CD4-positive, alpha-beta T cell (primary cell): ENCODE measurements at regions not wholly inside any gene's neighbourhood (a gene's known extent, or its start where the extent isn't known, plus 50 kb on each side); places are given as distances from the start of the nearest gene placed in this dataset.

Experiments used
- ATAC-seq: fragments of 200-7000 bp; cut with Tn5 transposase; one replicate; pipeline ENCODE4 v1.10.0; 2022; ENCODE audit warnings: mild to moderate bottlenecking; ENCODE audit not compliant: poor library complexity
- CTCF ChIA-PET: fragments of 350-600 bp; sonication (Branson Sonifier 250); formaldehyde crosslinking; loops from one replicate; lab custom pipeline; 2021; ENCODE audit warnings: antibody characterized with exemption, inconsistent platforms; lab: Charles Lee
- POLR2A ChIA-PET: fragments of 350-600 bp; sonication (Branson Sonifier 250); formaldehyde crosslinking; loops from one replicate; lab custom pipeline; 2021; ENCODE audit warnings: antibody characterized with exemption, inconsistent platforms; lab: Charles Lee
- DNase-seq, 14 experiments: peaks; one replicate each; pipeline ENCODE4 v3.0.0-alpha.2; 2013 to 2020; ENCODE audit warnings: mixed read lengths in 2 of 14
- H3K27ac ChIP-seq, 2 donors: one replicate each; pipeline versions ENCODE4 v1.5.1 to v1.7.0; 2013; ENCODE audit warnings: low read length in 2 of 2, low read depth in 1 of 2, mild to moderate bottlenecking in 1 of 2
- H3K27me3 ChIP-seq, 2 experiments: 1 replicate in 1 of 2; 2 replicates in 1 of 2; pipeline versions ENCODE4 v1.6.1 to v1.7.0; 2013; ENCODE audit warnings: low read length in 2 of 2, control low read depth in 1 of 2, mild to moderate bottlenecking in 1 of 2, moderate library complexity in 1 of 2; ENCODE audit not compliant: insufficient read depth in 2 of 2, control insufficient read depth in 1 of 2
- H3K36me3 ChIP-seq: one replicate; pipeline ENCODE4 v1.6.1; 2013; ENCODE audit warnings: low read length, control low read depth; ENCODE audit not compliant: insufficient read depth
- H3K4me1 ChIP-seq: one replicate; pipeline ENCODE4 v1.6.1; 2013; ENCODE audit warnings: low read length, control low read depth; ENCODE audit not compliant: insufficient read depth
- H3K4me3 ChIP-seq: one replicate; pipeline ENCODE4 v1.5.1; 2013; ENCODE audit warnings: mild to moderate bottlenecking, low read length, moderate library complexity
- H3K9me3 ChIP-seq, 2 experiments: 1 replicate in 1 of 2; 2 replicates in 1 of 2; pipeline versions ENCODE4 v1.6.1 to v1.7.0; 2013; ENCODE audit warnings: low read length in 2 of 2, mild to moderate bottlenecking in 2 of 2, control low read depth in 1 of 2, moderate library complexity in 1 of 2; ENCODE audit not compliant: control insufficient read depth in 1 of 2, insufficient read depth in 1 of 2
- H3K27ac Mint-ChIP-seq: one replicate; pipeline ENCODE4 v1.8.0; 2020; ENCODE audit warnings: mixed read lengths
- H3K27me3 Mint-ChIP-seq: one replicate; pipeline ENCODE4 v1.8.0; 2021; ENCODE audit warnings: mixed read lengths
- H3K36me3 Mint-ChIP-seq: one replicate; pipeline ENCODE4 v1.8.0; 2021; ENCODE audit warnings: low read depth, mixed read lengths
- H3K4me1 Mint-ChIP-seq: one replicate; pipeline ENCODE4 v1.8.0; 2021; ENCODE audit warnings: low read depth, mixed read lengths
- H3K4me3 Mint-ChIP-seq: one replicate; pipeline ENCODE4 v1.8.0; 2020; ENCODE audit warnings: mild to moderate bottlenecking, mixed read lengths
- H3K9me3 Mint-ChIP-seq: one replicate; pipeline ENCODE4 v1.8.0; 2020; ENCODE audit warnings: mixed read lengths
- CTCF ChIP-seq: fragments of 200-600 bp; IDR thresholded peaks from one replicate; pipeline ENCODE4 v1.8.0; 2022; ENCODE audit warnings: antibody characterized with exemption, mild to moderate bottlenecking
- intact Hi-C, 2 experiments: fragments of 100-400 bp; cut with DNase I in 1 of 2; cut with micrococcal nuclease in 1 of 2; formaldehyde crosslinking; loops; one replicate each; pipeline versions ENCODE4 v1.15.1 to v1.9.0; 2023 to 2025; cut with DNase I, micrococcal nuclease

GRCh38 chr2:204090021-204090420, 153.5 kb downstream of the ICOS start:
- Histone ChIP-seq H3K9me3 (peaks cover 0 to 4% of the 10 kb centered on the region in 2 experiments), H3K4me1 (no peaks in the 10 kb centered on the region), H3K4me3 (no peak overlapping the region), H3K27ac (no peak overlapping the region), H3K27me3 (no peaks in the 10 kb centered on the region), H3K36me3 (no peaks in the 10 kb centered on the region)
- no peaks in the 10 kb centered on the region for H3K36me3 Mint-ChIP-seq
- intact Hi-C loops: no loop called here
- H3K4me1 Mint-ChIP-seq: no peaks in the 10 kb centered on the region
- no peaks in the 10 kb centered on the region for H3K27me3 Mint-ChIP-seq
- no peak for TF ChIP-seq CTCF
- CTCF ChIA-PET: no interaction called here
- H3K27ac Mint-ChIP-seq: no peak overlapping the region
- POLR2A ChIA-PET: no interaction called here
- peaks cover 8% of the 10 kb centered on the region for H3K9me3 Mint-ChIP-seq
- no peak overlapping the region for H3K4me3 Mint-ChIP-seq
- ATAC-seq (no peak), DNase-seq (no peak)

GRCh38 chr2:204104811-204105210, 168.2 kb downstream of the ICOS start:
- Mint-ChIP-seq H3K4me3 (no peak overlapping the region), H3K9me3 (no peaks in the 10 kb centered on the region), H3K36me3 (no peaks in the 10 kb centered on the region), H3K27ac (no peak overlapping the region), H3K27me3 (no peaks in the 10 kb centered on the region), H3K4me1 (peaks cover 23% of the 10 kb centered on the region)
- H3K4me1 ChIP-seq: peaks cover 15% of the 10 kb centered on the region
- no peaks in the 10 kb centered on the region for H3K9me3 ChIP-seq
- no peak overlapping the region for H3K27ac ChIP-seq
- H3K36me3 ChIP-seq: no peaks in the 10 kb centered on the region
- DNase-seq (no peak), ATAC-seq (no peak)
- ChIA-PET POLR2A (no interaction called here), CTCF (no interaction called here)
- intact Hi-C loops: loop anchor here (5.0 to 10.0 kb wide), 6 partner anchors 42 to 1820 kb away; no protein-coding TSS in a partner anchor
- no peaks in the 10 kb centered on the region for H3K27me3 ChIP-seq
- H3K4me3 ChIP-seq: no peak overlapping the region
- no peak for TF ChIP-seq CTCF

- Mint-ChIP-seq H3K9me3 (no peaks in the 10 kb centered on the region), H3K4me3 (peak overlapping the region; percentile 32), H3K27ac (peak overlapping the region; percentile 19), H3K27me3 (no peaks in the 10 kb centered on the region), H3K4me1 (peaks cover 54% of the 10 kb centered on the region), H3K36me3 (no peaks in the 10 kb centered on the region)
- ATAC-seq (peak; percentile 71), DNase-seq (peak; percentile 14 to 81 (median 32))
- no peaks in the 10 kb centered on the region for H3K36me3 ChIP-seq
- peak; percentile 79 for TF ChIP-seq CTCF
- H3K27me3 ChIP-seq: no peaks in the 10 kb centered on the region
- POLR2A ChIA-PET: interaction anchor here (1.6 kb wide), 1 partner anchor 70 kb away, joined by 4 read pairs; no protein-coding TSS in a partner anchor
- CTCF ChIA-PET: interaction anchor here (0.9 to 1.9 kb wide), 2 partner anchors 70 to 1818 kb away, joined by 3 to 6 read pairs; no protein-coding TSS in a partner anchor
- peak overlapping the region; percentile 23 for H3K4me3 ChIP-seq
- no peaks in the 10 kb centered on the region for H3K9me3 ChIP-seq
- no peak overlapping the region for H3K27ac ChIP-seq
- intact Hi-C loops: loop anchor here (1.0 to 10.0 kb wide), 8 partner anchors 39 to 1840 kb away; no protein-coding TSS in a partner anchor
- peaks cover 32% of the 10 kb centered on the region for H3K4me1 ChIP-seq
Measured at GRCh38 chr2:204108330-204108751, 171.8 kb downstream of the ICOS start.
